HG03175 (cell line): ENCODE measurements at regions not wholly inside any gene's neighbourhood (a gene's known extent, or its start where the extent isn't known, plus 50 kb on each side); places are given as distances from the start of the nearest gene placed in this dataset.
"Not testable (repeated sequence)": the region's sequence is repeated elsewhere in the genome, so short reads cannot be mapped to it uniquely, and the experiment has no call there.

ENCODE experiments used
- ATAC-seq: cut with Tn5 transposase; IDR thresholded peaks from one replicate; pipeline ENCODE4 v1.9.1; 2021; ENCODE audit warnings: mild to moderate bottlenecking, moderate library complexity; ENCODE audit not compliant: unreplicated experiment

DNA sequence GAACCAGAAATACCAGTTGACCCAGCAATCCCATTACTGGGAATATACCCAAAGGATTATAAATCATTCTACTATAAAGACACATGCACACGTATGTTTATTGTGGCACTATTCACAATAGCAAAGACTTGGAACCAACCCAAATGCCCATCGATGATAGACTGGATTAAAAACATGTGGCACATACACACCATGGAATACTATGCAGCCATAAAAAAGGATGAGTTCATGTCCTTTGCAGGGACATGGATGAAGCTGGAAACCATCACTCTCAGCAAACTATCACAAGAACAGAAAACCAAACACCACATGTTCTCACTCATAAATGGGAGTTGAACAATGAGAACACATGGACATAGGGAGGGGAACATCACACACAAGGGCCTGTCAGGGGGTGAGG lies 86.2 kb upstream of the SETMAR start:
- not testable (repeated sequence) for ATAC-seq

DNA sequence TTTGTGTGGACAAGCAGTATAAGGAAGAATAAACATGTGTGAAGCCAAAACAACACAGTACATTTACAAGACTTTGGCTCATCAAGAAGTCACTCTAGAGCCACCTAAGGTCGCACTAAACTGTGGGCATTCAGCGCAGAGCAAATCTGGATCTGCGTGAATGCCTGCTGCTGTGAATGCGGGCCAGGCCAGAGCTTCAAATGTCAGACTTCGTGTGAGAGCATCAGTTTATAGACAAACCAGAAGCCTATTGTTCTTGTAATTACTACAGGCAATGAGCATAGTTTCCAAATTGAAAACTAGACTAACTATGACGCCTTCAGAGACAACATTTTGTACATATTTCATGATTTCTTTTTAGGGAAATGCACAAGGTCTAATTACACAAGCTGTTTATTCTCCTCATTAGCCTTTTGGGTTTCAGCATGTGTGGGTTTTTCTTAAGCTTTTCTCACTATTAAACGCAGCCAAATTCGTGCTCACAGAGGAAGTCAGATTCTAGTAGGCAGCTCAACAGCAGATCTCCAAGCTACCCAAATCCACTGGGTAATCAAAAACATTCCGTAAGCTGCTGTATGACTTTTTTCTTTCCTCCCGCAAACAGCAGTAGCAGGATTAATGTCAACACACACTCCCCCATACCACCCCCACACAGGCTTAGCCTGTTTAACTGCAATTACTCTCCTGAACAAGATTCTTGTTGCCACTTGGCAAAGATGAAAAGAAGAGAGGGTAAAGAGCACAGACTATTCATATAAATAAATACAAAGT lies 84.5 kb upstream of the SETMAR start:
- ATAC-seq, result no peak

DNA sequence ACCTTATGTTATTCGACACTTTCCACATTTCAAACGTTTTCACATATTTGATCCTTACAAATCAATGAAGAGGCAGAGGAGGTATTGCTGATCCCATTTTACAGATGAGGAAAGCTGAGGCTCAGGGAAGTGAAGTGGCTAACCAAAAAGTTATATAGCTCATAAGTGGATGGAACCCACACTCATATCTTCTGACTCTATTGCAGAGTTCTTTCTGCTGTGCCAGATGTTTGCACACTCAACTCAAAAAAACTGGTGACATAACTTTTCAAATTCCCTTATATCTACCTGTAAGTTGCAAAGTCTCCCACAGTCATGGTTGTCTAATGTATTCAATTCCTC lies 84.0 kb upstream of the SETMAR start:
- no peak for ATAC-seq

DNA sequence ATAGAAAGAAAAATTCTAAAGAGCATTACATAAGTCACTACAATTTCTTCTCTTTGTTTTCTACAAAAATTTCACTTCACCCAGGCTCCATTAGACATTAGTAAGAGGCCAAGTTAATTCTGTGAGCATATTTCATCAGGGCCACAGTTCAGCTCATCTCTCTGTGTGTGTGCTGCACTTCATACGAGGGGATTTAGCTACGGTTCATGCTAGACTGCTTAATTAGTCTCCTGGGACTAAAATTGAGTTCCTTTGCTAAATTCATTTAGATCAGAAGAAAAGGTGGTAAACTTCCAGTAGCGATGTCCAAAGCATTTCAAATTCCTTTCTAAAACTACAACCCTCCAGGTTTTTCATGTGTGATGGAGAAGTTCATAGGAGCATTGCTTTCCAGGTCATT lies 83.1 kb upstream of the SETMAR start:
- no peak for ATAC-seq

DNA sequence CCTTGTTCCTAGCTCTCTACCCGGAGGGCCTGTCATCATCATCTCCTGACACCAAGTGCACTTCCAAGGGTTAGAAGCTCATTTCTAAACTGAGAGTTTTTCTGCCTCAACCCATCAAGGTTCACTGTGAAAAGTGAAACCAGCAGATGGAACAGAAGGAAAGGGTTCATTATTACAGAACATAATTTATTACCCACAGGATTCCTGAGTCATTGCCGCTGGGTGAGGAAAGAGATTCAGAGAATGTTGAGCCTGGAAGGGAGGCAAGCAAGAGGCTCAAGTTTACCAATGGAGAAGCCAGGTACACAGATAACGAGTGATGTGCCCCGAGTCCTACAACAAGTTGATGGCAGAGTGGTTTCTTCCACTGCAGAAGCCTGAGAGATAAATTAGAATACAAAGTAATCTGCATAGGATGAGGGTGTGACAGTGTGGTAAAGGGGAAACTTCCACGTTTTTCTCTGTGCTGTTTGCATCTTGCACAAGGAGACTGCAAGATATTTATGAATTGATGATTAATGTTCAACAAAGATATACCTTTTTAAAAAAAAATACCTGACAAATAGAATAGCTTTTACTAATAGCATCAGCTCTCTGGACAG lies 80.5 kb upstream of the SETMAR start:
- no peak for ATAC-seq

DNA sequence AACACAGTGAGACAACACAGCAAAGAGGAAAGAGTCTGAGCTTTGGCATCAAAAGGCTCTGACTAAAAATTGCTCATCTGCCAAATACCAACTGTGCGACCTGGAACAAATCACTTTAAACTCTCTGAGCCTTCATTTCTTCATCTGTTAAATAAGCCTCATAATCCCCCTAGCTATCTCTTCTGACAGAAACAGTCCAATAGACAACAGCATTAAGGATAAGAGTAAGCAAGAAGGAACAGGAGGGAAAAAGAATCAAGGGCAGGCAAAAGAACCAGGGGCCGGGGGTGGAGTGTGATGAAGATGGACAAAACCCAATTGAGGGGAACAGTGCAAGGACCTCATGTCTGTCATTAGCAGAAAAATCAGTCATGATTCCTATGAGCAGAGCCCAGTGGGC lies 79.4 kb upstream of the SETMAR start:
- no peak for ATAC-seq

DNA sequence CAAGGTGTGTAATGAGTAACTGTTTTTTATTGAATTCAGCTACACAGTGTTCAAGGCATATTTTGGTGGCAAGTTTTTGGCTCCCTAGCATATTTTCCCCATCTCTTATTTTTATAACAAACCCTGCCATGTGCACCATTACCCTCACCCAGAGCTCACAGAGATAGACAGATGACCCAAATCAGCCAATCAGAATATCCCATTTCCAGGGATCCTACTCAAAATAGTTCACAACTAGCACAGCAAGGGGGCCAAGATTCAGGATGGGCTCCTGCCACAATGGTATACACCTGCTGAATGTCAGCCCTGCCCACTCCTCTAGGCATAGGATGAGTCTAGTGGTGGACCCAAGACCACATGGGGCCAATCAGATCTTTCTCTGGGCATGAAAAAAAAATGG lies 78.8 kb upstream of the SETMAR start:
- ATAC-seq, result no peak

DNA sequence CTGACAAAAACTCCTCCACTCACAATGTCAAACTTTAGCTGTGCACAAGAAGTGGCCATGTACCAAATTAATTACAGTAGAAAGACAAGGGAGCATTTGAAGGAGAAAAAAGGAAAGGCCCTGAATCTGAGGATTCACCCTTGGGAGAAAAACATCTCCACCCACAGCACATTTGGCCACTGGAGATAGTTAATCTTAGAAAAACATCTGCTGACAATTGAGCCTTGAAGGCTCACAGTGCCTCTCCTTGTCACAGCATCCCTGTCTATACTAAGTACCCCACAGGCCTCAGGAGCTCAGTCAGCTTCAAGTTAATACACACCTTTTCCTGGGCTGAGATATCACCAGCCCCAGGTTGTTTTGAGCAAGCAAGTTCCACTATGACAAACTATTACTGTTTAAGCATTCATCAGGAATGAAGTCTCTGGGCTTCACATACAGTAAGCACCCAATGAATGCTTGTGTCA lies 78.1 kb upstream of the SETMAR start:
- ATAC-seq, result no peak

DNA sequence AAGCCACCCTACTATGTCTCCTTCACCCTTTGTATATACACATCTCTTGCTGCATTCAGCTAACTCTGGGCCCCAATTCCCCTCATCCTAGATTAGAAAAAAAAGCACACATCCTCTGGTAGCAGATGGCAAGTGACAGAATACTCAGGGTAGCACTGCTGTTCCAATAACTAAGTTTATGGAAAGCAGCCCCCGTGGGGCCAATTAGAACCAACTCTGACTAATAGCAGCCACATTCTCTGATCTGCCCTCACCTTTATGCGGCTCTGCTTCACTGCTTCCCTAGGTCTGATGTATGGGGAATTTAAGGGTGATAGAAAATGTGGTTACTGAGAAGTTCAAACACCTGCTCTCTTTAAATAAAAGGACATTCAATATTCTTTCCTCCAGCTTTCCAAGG lies 74.9 kb upstream of the SETMAR start:
- no peak for ATAC-seq

DNA sequence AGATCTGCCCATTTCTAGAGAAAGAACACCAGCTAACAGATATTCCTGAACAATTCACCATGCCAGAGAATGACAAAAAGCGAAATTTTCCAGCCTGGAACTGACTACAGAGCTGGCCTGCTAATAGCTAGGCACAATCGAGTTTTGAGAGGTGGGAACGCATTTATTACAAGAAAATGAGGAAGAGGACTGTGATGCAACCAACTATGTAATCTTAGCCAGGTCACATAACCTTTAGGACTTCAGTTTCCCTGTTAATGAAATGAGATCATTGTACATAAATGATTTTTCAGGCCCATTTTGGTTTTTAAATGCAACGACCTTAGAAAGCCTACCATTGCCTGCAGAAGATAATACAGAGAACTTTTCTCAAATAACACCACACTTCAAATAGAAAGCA lies 72.1 kb upstream of the SETMAR start:
- no peak for ATAC-seq

DNA sequence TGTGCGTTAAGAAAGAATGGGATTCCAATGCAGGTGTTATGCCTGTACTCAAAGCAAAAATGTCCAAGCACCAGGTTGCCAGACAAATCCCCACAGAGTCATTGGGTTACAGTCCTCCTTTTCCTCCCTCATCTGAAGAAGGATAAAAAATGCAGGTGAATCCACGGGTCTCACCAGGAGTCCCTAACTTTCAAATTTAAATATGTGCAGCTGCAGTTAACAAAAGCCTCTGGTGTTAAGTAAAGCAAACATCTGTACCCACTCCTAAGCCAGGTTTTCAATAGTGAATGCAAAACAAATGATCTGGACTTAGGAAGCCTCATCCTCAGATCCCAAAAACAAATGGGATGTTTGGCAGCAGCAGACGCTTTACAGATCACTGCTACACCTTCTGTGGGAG lies 70.4 kb upstream of the SETMAR start:
- no peak for ATAC-seq

DNA sequence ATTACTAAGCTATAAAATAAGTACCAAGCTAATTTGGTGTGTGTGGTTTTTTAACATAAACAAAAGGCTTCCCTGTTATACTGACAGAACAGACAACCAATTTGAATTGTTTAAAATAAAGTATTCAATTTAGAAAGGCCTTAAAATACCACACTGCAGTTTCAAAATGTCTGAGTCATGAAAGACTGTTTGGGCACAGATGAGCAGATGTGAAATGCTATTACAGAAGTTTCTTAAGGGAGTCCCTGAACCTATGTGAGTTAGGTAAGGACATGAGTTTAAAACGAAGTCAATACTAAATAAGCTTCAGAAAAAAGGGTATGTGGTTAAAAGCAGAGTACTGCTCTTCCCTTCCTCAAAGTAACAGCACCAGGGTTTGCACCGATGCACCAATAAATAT lies 69.7 kb upstream of the SETMAR start:
- ATAC-seq, result no peak

DNA sequence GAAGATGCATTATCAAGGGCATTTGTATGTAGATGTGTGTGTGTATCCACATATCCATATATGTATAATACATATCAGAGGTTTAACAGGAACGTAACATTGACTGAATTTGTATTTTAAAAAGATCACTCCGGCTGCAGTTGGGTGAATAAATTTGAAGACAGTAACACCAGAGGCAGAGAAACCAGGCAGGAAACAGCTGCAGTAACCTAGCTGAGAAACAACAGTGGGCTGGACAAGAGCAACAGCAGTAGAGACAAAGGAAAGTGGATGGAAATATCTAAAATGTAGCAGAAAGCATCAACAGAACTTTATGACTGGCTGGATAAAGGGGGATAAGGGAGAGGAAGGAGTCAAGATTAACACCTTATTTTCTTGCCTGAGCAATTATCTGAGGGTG lies 68.3 kb upstream of the SETMAR start:
- ATAC-seq, result no peak

DNA sequence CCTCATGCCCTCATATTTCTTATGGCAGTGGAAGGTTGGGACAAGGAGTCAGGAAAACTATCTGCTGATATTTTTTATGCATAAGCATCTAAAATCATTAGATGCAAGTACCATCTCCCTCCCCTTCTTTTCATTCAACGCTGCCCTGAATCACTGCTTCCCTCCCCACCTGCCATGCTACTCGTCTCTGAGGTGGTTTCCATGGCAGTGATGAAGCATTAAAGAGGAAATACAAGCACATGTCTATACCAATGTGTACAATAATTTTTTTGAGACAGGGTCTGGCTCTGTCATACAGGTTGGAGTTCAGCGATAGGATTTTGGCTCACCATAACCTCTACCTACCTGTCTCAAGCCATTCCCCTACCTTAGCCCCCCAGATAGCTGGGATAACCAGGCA lies 67.5 kb upstream of the SETMAR start:
- ATAC-seq, result no peak

DNA sequence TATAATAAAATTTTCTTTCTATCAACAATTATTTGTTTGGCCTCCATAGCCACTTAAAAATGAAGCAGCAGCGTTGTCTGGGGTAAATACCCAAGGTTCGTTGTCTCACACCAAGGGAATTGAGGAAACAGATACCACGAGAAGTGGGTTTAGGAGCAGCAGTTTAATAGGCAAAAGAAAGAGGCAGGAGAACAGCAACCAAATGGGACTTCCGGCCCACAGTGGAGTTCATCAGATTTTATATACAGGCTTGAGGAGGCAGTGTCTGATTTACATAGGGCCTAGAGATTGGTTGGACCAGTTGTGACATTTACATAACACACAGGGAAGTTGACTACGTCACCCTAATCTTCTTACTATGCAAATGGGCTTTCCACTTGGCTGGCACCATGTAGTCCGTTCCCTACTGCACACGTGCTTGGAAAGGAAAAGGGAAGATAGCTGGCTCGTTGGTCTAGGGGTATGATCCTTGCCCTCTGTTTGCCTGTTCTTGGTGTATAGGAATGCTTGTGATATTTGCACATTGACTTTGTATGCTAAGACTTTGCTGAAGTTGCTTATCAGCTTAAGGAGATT lies 61.5 kb upstream of the SETMAR start:
- ATAC-seq, result no peak

DNA sequence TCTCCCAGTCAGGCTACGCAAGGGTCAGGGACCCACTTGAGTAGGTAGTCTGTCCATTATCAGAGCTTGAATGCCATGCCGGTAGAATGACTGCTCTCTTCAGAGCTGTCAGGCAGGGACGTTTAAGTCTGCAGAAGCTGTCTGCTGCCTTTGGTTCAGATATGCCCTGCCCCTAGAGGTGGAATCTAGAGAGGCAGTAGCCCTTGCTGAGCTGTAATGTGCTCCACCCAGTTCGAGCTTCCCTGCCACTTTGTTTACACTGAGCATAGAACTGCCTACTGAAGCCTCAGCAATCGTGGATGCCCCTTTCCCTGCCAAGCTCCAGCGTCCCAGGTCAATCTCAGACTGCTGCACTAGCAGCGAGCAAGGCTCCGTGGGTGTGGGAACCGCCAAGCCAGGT lies 57.5 kb upstream of the SETMAR start:
- no peak for ATAC-seq

DNA sequence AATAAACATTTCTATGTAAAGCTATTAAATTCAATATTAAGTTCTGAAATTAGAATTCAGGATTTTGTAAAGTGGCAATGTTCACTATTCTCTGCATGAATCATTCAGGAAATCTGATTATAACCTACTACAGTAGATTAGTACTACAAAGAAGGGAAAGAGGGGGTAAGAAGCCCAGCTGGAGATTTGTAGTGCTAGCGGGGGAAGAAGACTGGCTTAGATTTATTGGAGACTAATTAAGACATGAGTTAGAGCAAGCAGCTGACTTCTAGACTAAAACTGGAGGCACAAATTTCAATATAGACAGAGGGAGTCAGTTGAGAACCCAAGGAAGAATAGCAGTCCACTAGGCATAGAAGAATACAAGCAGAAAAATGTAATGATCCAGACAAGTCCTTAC lies 55.8 kb upstream of the SETMAR start:
- ATAC-seq, result no peak

DNA sequence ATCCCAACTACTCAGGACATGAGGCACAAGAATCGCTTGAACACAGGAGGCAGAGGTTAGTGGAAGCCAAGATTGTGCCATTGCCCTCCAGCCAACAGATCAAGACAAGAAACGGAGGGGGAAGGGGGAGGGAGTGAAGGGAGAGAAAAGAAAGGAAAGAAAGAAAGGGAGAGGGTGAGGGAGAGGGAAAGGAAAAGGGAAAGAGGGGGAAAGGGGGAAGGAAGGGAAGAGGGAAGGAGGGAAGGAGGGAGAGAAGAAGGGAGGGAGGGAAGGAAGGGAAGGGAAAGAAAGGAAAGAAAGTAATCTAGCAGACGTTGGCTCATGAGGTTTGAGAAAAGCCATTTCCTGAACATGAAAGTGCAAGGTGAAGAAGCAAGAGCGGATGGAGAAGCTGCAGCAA lies 53.1 kb upstream of the SETMAR start:
- ATAC-seq, result no peak

DNA sequence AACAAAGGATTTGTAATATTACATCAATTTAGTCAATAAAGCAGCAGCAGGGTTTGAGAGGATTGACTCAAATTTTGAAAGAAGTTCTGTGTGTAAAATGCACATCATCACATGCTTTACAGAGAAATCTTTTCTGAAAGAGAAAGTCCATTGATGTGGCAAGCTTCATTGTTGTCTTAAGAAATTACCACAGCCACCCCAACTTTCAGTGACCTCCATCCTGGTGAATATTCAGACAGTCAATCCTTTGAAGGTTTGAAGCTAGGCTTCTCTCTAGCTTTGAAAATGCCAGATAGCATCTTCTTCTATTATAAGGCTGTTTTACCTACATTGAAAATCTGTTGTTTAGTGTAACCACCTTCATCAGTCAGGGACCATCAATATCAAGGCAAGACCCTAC lies 51.8 kb upstream of the SETMAR start:
- no peak for ATAC-seq

DNA sequence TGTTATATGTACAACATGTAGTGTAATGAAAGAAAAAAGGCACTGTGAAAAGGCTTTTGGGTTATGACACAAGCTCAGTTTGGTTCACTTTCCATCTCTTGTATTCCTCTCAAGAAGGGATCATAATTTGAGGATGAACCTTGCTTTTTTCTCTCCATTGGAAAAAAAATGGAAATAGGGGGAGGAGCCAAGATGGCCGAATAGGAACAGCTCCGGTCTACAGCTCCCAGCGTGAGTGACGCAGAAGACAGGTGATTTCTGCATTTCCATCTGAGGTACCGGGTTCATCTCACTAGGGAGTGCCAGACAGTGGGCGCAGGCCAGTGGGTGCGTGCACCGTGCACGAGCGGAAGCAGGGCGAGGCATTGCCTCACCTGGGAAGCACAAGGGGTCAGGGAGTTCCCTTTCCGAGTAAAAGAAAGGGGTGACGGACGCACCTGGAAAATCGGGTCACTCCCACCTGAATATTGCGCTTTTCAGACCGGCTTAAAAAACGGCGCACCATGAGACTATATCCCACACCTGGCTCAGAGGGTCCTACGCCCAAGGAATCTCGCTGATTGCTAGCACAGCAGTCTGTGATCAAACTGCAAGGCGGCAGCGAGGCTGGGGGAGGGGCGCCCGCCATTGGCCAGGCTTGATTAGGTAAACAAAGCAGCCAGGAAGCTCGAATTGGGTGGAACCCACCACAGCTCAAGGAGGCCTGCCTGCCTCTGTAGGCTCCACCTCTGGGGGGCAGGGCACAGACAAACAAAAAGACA lies 49.9 kb upstream of the SETMAR start:
- not testable (repeated sequence) for ATAC-seq
